ENCODE measurements at regions not wholly inside any gene's neighbourhood (a gene's known extent, or its start where the extent isn't known, plus 50 kb on each side); places are given as distances from the start of the nearest gene placed in this dataset.

- TF ChIP-seq CTCF (IDR thresholded peaks at IDR 0.05), result no peak
- TF ChIP-seq ZFX (IDR thresholded peaks at IDR 0.05; ENCODE audit: borderline replicate concordance), result no peak
These were observed 147.7 kb upstream of the TRPC4 start for GRCh38 chr13:38017320-38017719.

Data from 22Rv1 (cell line).